ENCODE measurements at regions not wholly inside any gene's neighbourhood (a gene's known extent, or its start where the extent isn't known, plus 50 kb on each side); places are given as distances from the start of the nearest gene placed in this dataset.

DNA sequence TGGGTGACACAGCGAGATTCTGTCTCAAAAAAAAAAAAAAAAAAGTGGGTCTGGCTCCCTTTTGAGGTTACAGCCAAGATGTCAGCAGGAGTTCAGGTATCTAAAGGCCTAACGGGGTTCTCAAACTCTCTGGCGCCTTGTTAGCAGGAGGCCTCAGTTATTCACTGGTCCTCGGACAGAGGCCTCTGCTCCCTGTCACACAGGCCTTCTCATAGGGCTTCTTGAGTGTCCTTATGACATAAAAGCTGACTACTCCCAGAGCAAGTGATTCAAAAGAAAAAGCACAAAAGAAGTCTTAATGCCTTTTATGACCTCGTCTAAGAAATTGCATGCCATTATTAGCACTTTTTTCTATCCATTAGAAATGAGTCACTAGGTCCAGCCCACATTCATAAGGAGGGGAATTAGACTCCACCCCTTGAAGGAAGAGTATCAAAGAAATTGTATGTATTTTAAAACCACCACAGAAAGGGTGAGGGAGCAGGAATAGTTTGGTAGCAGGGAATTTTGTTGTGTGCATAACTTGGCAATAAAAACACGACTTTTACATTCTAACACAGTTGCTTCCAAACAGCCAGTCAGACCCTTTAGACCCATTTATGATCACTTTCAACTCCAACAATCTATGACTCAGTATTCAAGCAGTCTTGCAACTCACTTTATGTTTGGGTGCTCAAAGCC is 90.3 kb downstream of the MEX3B start:
- ATAC-seq (no peak), DNase-seq (ENCODE audit: low read depth in 1 of 2, low spot score in 1 of 2) (no peak), FAIRE-seq (no peak)
- no peak overlapping the region for H3K27ac ChIP-seq
- POLR2A ChIA-PET = no interaction called here
- no peaks in the 10 kb centered on the region for H3K9me3 ChIP-seq
- H3K4me1 ChIP-seq = no peaks in the 10 kb centered on the region
- H3K4me3 ChIP-seq = no peak overlapping the region
- 44% methylated on average over 6 of the region's 6 CpGs for WGBS (ENCODE audit: missing lambda C conversion rate)
- TF ChIP-seq HOXB5 (CRISPR knock-in tag; IDR thresholded peaks at IDR 0.05) (no peak), CHD2 (IDR thresholded peaks at IDR 0.05; ENCODE audit: low read length, partially characterized antibody) (no peak), TFCP2L1 (CRISPR knock-in tag; IDR thresholded peaks at IDR 0.05) (no peak), ESRRA (IDR thresholded peaks at IDR 0.05; ENCODE audit: borderline replicate concordance, low read length) (no peak), BHLHE40 (IDR thresholded peaks at IDR 0.05; ENCODE audit: low read depth, low read length) (no peak), RAD21 (conservative IDR thresholded peaks at IDR 0.05 in 1 of 2, IDR thresholded peaks at IDR 0.05 in 1 of 2) (no peak), GATA3 (IDR thresholded peaks at IDR 0.05; ENCODE audit: borderline replicate concordance) (no peak), RFX5 (IDR thresholded peaks at IDR 0.05) (no peak), RNF2 (IDR thresholded peaks at IDR 0.05; ENCODE audit: borderline replicate concordance, low read depth) (no peak), KDM5A (IDR thresholded peaks at IDR 0.05) (no peak)
- TF ChIP-seq, protein P1, sequence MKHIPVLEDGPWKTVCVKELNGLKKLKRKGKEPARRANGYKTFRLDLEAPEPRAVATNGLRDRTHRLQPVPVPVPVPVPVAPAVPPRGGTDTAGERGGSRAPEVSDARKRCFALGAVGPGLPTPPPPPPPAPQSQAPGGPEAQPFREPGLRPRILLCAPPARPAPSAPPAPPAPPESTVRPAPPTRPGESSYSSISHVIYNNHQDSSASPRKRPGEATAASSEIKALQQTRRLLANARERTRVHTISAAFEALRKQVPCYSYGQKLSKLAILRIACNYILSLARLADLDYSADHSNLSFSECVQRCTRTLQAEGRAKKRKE (CRISPR knock-in tag; IDR thresholded peaks at IDR 0.05; ENCODE audit: low read depth) = no peak
- TF ChIP-seq, protein P2, sequence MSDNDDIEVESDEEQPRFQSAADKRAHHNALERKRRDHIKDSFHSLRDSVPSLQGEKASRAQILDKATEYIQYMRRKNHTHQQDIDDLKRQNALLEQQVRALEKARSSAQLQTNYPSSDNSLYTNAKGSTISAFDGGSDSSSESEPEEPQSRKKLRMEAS (IDR thresholded peaks at IDR 0.05) = no peak
- TF ChIP-seq, protein P3, sequence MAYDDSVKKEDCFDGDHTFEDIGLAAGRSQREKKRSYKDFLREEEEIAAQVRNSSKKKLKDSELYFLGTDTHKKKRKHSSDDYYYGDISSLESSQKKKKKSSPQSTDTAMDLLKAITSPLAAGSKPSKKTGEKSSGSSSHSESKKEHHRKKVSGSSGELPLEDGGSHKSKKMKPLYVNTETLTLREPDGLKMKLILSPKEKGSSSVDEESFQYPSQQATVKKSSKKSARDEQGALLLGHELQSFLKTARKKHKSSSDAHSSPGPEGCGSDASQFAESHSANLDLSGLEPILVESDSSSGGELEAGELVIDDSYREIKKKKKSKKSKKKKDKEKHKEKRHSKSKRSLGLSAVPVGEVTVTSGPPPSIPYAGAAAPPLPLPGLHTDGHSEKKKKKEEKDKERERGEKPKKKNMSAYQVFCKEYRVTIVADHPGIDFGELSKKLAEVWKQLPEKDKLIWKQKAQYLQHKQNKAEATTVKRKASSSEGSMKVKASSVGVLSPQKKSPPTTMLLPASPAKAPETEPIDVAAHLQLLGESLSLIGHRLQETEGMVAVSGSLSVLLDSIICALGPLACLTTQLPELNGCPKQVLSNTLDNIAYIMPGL (CRISPR knock-in tag; IDR thresholded peaks at IDR 0.05; ENCODE audit: borderline replicate concordance) = no peak
- CTCF ChIA-PET = interaction anchor here (0.6 kb wide), 1 partner anchor 475 kb away, joined by 4 read pairs; no protein-coding TSS in a partner anchor
- H3K4me2 ChIP-seq = no peak overlapping the region

DNA sequence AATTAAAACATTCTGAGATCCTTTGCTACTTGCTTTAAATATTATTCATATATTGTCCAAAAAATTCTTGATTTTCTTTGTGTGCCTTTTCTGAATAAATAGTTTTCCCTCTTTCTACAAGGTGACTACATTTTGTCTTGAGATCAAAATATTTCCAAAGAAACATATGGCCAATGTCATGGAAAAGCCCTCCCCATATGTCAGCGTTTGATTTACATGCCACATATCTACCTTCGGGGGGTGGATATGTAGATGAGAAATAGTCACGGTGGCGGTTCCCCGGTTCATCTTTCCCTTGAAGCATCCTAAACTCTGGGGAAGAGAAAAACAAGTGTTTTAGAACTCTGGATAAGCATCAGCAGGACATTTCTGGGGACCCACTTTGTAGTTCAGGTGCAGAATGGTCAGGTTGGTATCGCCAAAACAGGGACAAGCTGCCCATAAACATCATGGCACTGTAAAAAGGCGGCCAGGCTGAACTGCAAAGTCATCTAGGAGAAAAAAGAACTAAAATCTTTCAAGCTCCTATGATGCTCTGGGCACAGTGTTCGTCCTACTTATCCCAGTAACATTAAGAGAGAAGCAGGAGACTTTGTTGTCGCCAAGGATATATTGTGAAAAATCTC is 91.5 kb downstream of the MEX3B start:
- ATAC-seq (no peak), DNase-seq (ENCODE audit: low read depth in 1 of 2, low spot score in 1 of 2) (no peak), FAIRE-seq (no peak)
- ChIA-PET POLR2A (no interaction called here), CTCF (interaction anchor here (0.6 kb wide), 1 partner anchor 691 kb away, joined by 3 read pairs; no protein-coding TSS in a partner anchor)
- Histone ChIP-seq H3K4me2 (no peak overlapping the region), H3K4me1 (no peaks in the 10 kb centered on the region), H3K27ac (no peak overlapping the region), H3K9me3 (no peaks in the 10 kb centered on the region), H3K4me3 (no peak overlapping the region)
- WGBS (ENCODE audit: missing lambda C conversion rate) = 42% methylated on average over 9 of the region's 9 CpGs
- TF ChIP-seq MYC (IDR thresholded peaks at IDR 0.05; ENCODE audit: borderline replicate concordance, low read length) (no peak), HEYL (CRISPR knock-in tag; IDR thresholded peaks at IDR 0.05) (no peak), MAZ (IDR thresholded peaks at IDR 0.05; ENCODE audit: borderline replicate concordance, low read depth, low read length) (no peak), POLR2AphosphoS2 (conservative IDR thresholded peaks at IDR 0.05; ENCODE audit: low read length) (no peak), CEBPB (IDR thresholded peaks at IDR 0.05) (no peak), RARB (CRISPR knock-in tag; IDR thresholded peaks at IDR 0.05) (no peak), RAD21 (conservative IDR thresholded peaks at IDR 0.05 in 1 of 2, IDR thresholded peaks at IDR 0.05 in 1 of 2) (no peak), EP300 (IDR thresholded peaks at IDR 0.05) (no peak), TP53 (CRISPR knock-in tag; IDR thresholded peaks at IDR 0.05) (no peak), CBX8 (IDR thresholded peaks at IDR 0.05) (no peak), ZSCAN20 (CRISPR knock-in tag; IDR thresholded peaks at IDR 0.05) (no peak), HDAC2 (IDR thresholded peaks at IDR 0.05) (no peak), NR3C1 (IDR thresholded peaks at IDR 0.05) (no peak)
- TF ChIP-seq, protein P1 (CRISPR knock-in tag; IDR thresholded peaks at IDR 0.05; ENCODE audit: low read depth) = no peak

Data from A549 (cell line).